ENCODE measurements at regions not wholly inside any gene's neighbourhood (a gene's known extent, or its start where the extent isn't known, plus 50 kb on each side); places are given as distances from the start of the nearest gene placed in this dataset.
"Not testable (repeated sequence)": the region's sequence is repeated elsewhere in the genome, so short reads cannot be mapped to it uniquely, and the experiment has no call there.

GRCh38 chr18:14460364-14460763 lies 83.0 kb downstream of the POTEC start:
- not testable (repeated sequence) for H3K9me3 Mint-ChIP-seq; H3K27me3 Mint-ChIP-seq; H3K4me1 Mint-ChIP-seq; DNase-seq (ENCODE audit: low spot score in 2 of 2); H3K27ac Mint-ChIP-seq (ENCODE audit: low read depth); H3K4me3 Mint-ChIP-seq; ATAC-seq (replicated peaks; ENCODE audit: extremely low read depth, poor library complexity, severe bottlenecking); H3K36me3 Mint-ChIP-seq (ENCODE audit: insufficient read depth)

- not testable (repeated sequence) for H3K4me1 Mint-ChIP-seq; H3K9me3 Mint-ChIP-seq; H3K4me3 Mint-ChIP-seq; DNase-seq (ENCODE audit: low spot score in 2 of 2); H3K27me3 Mint-ChIP-seq; ATAC-seq (replicated peaks; ENCODE audit: extremely low read depth, poor library complexity, severe bottlenecking); H3K36me3 Mint-ChIP-seq (ENCODE audit: insufficient read depth); H3K27ac Mint-ChIP-seq (ENCODE audit: low read depth)
Measured at GRCh38 chr18:14459826-14460225, 83.6 kb downstream of the POTEC start.

- H3K27ac Mint-ChIP-seq (ENCODE audit: low read depth); H3K27me3 Mint-ChIP-seq; H3K4me1 Mint-ChIP-seq; ATAC-seq (replicated peaks; ENCODE audit: extremely low read depth, poor library complexity, severe bottlenecking); H3K9me3 Mint-ChIP-seq; H3K36me3 Mint-ChIP-seq (ENCODE audit: insufficient read depth): not testable (repeated sequence)
- H3K4me3 Mint-ChIP-seq: peak overlapping the region; percentile 62
- peak; percentile 56 to 59 for DNase-seq (ENCODE audit: low spot score in 2 of 2)
Measured at GRCh38 chr18:14458009-14458945, 85.1 kb downstream of the POTEC start.

- DNase-seq (ENCODE audit: low spot score in 2 of 2); H3K4me1 Mint-ChIP-seq; H3K27ac Mint-ChIP-seq (ENCODE audit: low read depth); H3K9me3 Mint-ChIP-seq; H3K27me3 Mint-ChIP-seq; H3K36me3 Mint-ChIP-seq (ENCODE audit: insufficient read depth): not testable (repeated sequence)
- peak overlapping the region; percentile 50 for H3K4me3 Mint-ChIP-seq
- peak; percentile 60 for ATAC-seq (replicated peaks; ENCODE audit: extremely low read depth, poor library complexity, severe bottlenecking)
Measured at GRCh38 chr18:14450637-14451009, 92.8 kb downstream of the POTEC start.

- not testable (repeated sequence) for H3K4me3 Mint-ChIP-seq; H3K9me3 Mint-ChIP-seq; H3K4me1 Mint-ChIP-seq; H3K27ac Mint-ChIP-seq (ENCODE audit: low read depth); H3K36me3 Mint-ChIP-seq (ENCODE audit: insufficient read depth); DNase-seq (ENCODE audit: low spot score in 2 of 2); H3K27me3 Mint-ChIP-seq
- ATAC-seq (replicated peaks; ENCODE audit: extremely low read depth, poor library complexity, severe bottlenecking): peak; percentile 65
Measured at GRCh38 chr18:14449995-14450636, 93.3 kb downstream of the POTEC start.

- H3K4me1 Mint-ChIP-seq; H3K36me3 Mint-ChIP-seq (ENCODE audit: insufficient read depth); H3K9me3 Mint-ChIP-seq; H3K4me3 Mint-ChIP-seq; DNase-seq (ENCODE audit: low spot score in 2 of 2); H3K27me3 Mint-ChIP-seq; H3K27ac Mint-ChIP-seq (ENCODE audit: low read depth); ATAC-seq (replicated peaks; ENCODE audit: extremely low read depth, poor library complexity, severe bottlenecking): not testable (repeated sequence)
Measured at GRCh38 chr18:14449062-14449461, 94.3 kb downstream of the POTEC start.

- not testable (repeated sequence) for DNase-seq (ENCODE audit: low spot score in 2 of 2); H3K4me3 Mint-ChIP-seq; H3K9me3 Mint-ChIP-seq; H3K27ac Mint-ChIP-seq (ENCODE audit: low read depth); H3K36me3 Mint-ChIP-seq (ENCODE audit: insufficient read depth); H3K27me3 Mint-ChIP-seq; H3K4me1 Mint-ChIP-seq; ATAC-seq (replicated peaks; ENCODE audit: extremely low read depth, poor library complexity, severe bottlenecking)
Measured at GRCh38 chr18:14447715-14448114, 95.7 kb downstream of the POTEC start.

GRCh38 chr18:14435460-14435859 lies 107.9 kb downstream of the POTEC start:
- ATAC-seq (replicated peaks; ENCODE audit: extremely low read depth, poor library complexity, severe bottlenecking); H3K9me3 Mint-ChIP-seq; DNase-seq (ENCODE audit: low spot score in 2 of 2); H3K27ac Mint-ChIP-seq (ENCODE audit: low read depth); H3K36me3 Mint-ChIP-seq (ENCODE audit: insufficient read depth); H3K27me3 Mint-ChIP-seq; H3K4me3 Mint-ChIP-seq; H3K4me1 Mint-ChIP-seq: not testable (repeated sequence)

- not testable (repeated sequence) for H3K27me3 Mint-ChIP-seq; H3K9me3 Mint-ChIP-seq; H3K36me3 Mint-ChIP-seq (ENCODE audit: insufficient read depth); ATAC-seq (replicated peaks; ENCODE audit: extremely low read depth, poor library complexity, severe bottlenecking); H3K27ac Mint-ChIP-seq (ENCODE audit: low read depth); H3K4me1 Mint-ChIP-seq; DNase-seq (ENCODE audit: low spot score in 2 of 2)
- H3K4me3 Mint-ChIP-seq: peak overlapping the region; percentile 42
Measured at GRCh38 chr18:14432371-14432770, 111.0 kb downstream of the POTEC start.

GRCh38 chr18:14431031-14431521 lies 112.3 kb downstream of the POTEC start:
- peak overlapping the region; percentile 85 for H3K4me3 Mint-ChIP-seq
- ATAC-seq (replicated peaks; ENCODE audit: extremely low read depth, poor library complexity, severe bottlenecking): peak; percentile 52

GRCh38 chr18:14415806-14416205 lies 127.6 kb downstream of the POTEC start:
- ATAC-seq (replicated peaks; ENCODE audit: extremely low read depth, poor library complexity, severe bottlenecking); H3K4me3 Mint-ChIP-seq; H3K9me3 Mint-ChIP-seq: not testable (repeated sequence)

More at GRCh38 chr18:14431031-14431521, 112.3 kb downstream of the POTEC start:
- H3K27me3 Mint-ChIP-seq; H3K27ac Mint-ChIP-seq (ENCODE audit: low read depth); H3K36me3 Mint-ChIP-seq (ENCODE audit: insufficient read depth); H3K4me1 Mint-ChIP-seq: not testable (repeated sequence)
- peaks cover 13% of the 10 kb centered on the region for H3K9me3 Mint-ChIP-seq
- peak; percentile 20 to 24 for DNase-seq (ENCODE audit: low spot score in 2 of 2)

GRCh38 chr18:14415399-14415798 lies 128.0 kb downstream of the POTEC start:
- H3K27ac Mint-ChIP-seq (ENCODE audit: low read depth); H3K27me3 Mint-ChIP-seq; H3K4me3 Mint-ChIP-seq: not testable (repeated sequence)

More at GRCh38 chr18:14415806-14416205, 127.6 kb downstream of the POTEC start:
- H3K27ac Mint-ChIP-seq (ENCODE audit: low read depth); H3K36me3 Mint-ChIP-seq (ENCODE audit: insufficient read depth); H3K4me1 Mint-ChIP-seq; H3K27me3 Mint-ChIP-seq; DNase-seq (ENCODE audit: low spot score in 2 of 2): not testable (repeated sequence)

GRCh38 chr18:14395533-14395932 lies 147.9 kb downstream of the POTEC start:
- not testable (repeated sequence) for H3K27me3 Mint-ChIP-seq; H3K27ac Mint-ChIP-seq (ENCODE audit: low read depth); H3K4me3 Mint-ChIP-seq; DNase-seq (ENCODE audit: low spot score in 2 of 2); H3K36me3 Mint-ChIP-seq (ENCODE audit: insufficient read depth); H3K9me3 Mint-ChIP-seq; H3K4me1 Mint-ChIP-seq; ATAC-seq (replicated peaks; ENCODE audit: extremely low read depth, poor library complexity, severe bottlenecking)

More at GRCh38 chr18:14415399-14415798, 128.0 kb downstream of the POTEC start:
- DNase-seq (ENCODE audit: low spot score in 2 of 2); H3K36me3 Mint-ChIP-seq (ENCODE audit: insufficient read depth); ATAC-seq (replicated peaks; ENCODE audit: extremely low read depth, poor library complexity, severe bottlenecking); H3K4me1 Mint-ChIP-seq; H3K9me3 Mint-ChIP-seq: not testable (repeated sequence)
